GM12878 (cell line): ENCODE measurements at regions not wholly inside any gene's neighbourhood (a gene's known extent, or its start where the extent isn't known, plus 50 kb on each side); places are given as distances from the start of the nearest gene placed in this dataset.
"Not testable (repeated sequence)": the region's sequence is repeated elsewhere in the genome, so short reads cannot be mapped to it uniquely, and the experiment has no call there.

Experiments
- ATAC-seq: fragments of 200-7000 bp; cut with Tn5 transposase; 3 replicates; pipeline ENCODE4 v1.9.1; 2020; ENCODE audit warnings: mild to moderate bottlenecking, moderate library complexity
- BruUV-seq: library from RNA; stranded (reverse); fragments of 400-500 nt; replicated peaks from 2 replicates; lab custom pipeline; 2021; lab: Mats Ljungman, UMichigan
- CTCF ChIA-PET: fragments of 300-600 bp; sonication (Branson Sonifier 250); formaldehyde crosslinking; extraction: SDS; loops from one replicate; lab custom pipeline; 2021; ENCODE audit warnings: inconsistent platforms; lab: Yijun Ruan, JAX
- POLR2A ChIA-PET: fragments of 350-600 bp; formaldehyde crosslinking; extraction: SDS; loops from one replicate; lab custom pipeline; 2021; ENCODE audit warnings: inconsistent platforms; lab: Charles Lee
- RAD21 ChIA-PET: fragments of 300-600 bp; sonication (Branson Sonifier 250); formaldehyde crosslinking; loops from one replicate; lab custom pipeline; 2023; ENCODE audit warnings: antibody characterized with exemption; ENCODE audit not compliant: unreplicated experiment; lab: Charles Lee
- SMC1A ChIA-PET: fragments of 300-600 bp; sonication (Branson Sonifier 250); formaldehyde crosslinking; loops from one replicate; lab custom pipeline; 2023; ENCODE audit not compliant: unreplicated experiment, uncharacterized antibody; lab: Charles Lee
- DNase-seq: peaks from one replicate; pipeline ENCODE4 v3.0.0-alpha.2; 2011; ENCODE audit warnings: low read depth, low spot score
- FAIRE-seq: peaks from 3 replicates; lab custom pipeline; 2011; peaks lifted over from hg19 to GRCh38; lab: Jason Lieb, UNC
- H2AFZ ChIP-seq: 2 replicates; pipeline ENCODE4 v1.6.0; 2011; ENCODE audit warnings: low read depth, low read length, control low read depth; ENCODE audit not compliant: control insufficient read depth
- H3K27ac ChIP-seq: 2 replicates; pipeline ENCODE4 v1.5.1; 2011; ENCODE audit warnings: control low read depth; ENCODE audit not compliant: control insufficient read depth, insufficient read depth
- H3K27me3 ChIP-seq, 2 experiments: replicated peaks in 1 of 2; 2 replicates each; pipeline versions ENCODE4 v1.6.0 to v1.6.1; 2011; ENCODE audit warnings: low read length in 1 of 2; ENCODE audit not compliant: control insufficient read depth in 2 of 2, insufficient read depth in 2 of 2
- H3K36me3 ChIP-seq, 2 experiments: 2 replicates each; pipeline ENCODE4 v1.5.1; 2011; ENCODE audit warnings: low read length in 1 of 2; ENCODE audit not compliant: control insufficient read depth in 2 of 2, insufficient read depth in 2 of 2
- H3K4me1 ChIP-seq: 2 replicates; pipeline ENCODE4 v1.6.1; 2011; ENCODE audit warnings: mild to moderate bottlenecking, low read length, moderate library complexity, mixed read lengths; ENCODE audit not compliant: control insufficient read depth, insufficient read depth
- H3K4me2 ChIP-seq: 2 replicates; pipeline ENCODE4 v1.6.0; 2011; ENCODE audit warnings: control low read depth; ENCODE audit not compliant: control insufficient read depth, insufficient read depth
- H3K4me3 ChIP-seq: fragments of 200-600 bp; sonication (generic); 2 replicates; pipeline ENCODE4 v1.5.1; 2016
- H3K79me2 ChIP-seq: 2 replicates; pipeline ENCODE4 v1.6.0; 2011; ENCODE audit warnings: low read length; ENCODE audit not compliant: control insufficient read depth, insufficient read depth
- H3K9ac ChIP-seq: 2 replicates; pipeline ENCODE4 v1.8.0; 2011; ENCODE audit warnings: low read length, control low read depth, mixed read lengths; ENCODE audit not compliant: control insufficient read depth, insufficient read depth
- H3K9me3 ChIP-seq: replicated peaks from 3 replicates; pipeline ENCODE4 v1.5.1; 2011; ENCODE audit warnings: mild to moderate bottlenecking, low read length; ENCODE audit not compliant: control insufficient read depth, insufficient read depth
- H4K20me1 ChIP-seq: 2 replicates; pipeline ENCODE4 v1.6.0; 2011; ENCODE audit not compliant: control insufficient read depth, insufficient read depth
- BMI1 ChIP-seq: fragments of 450-650 bp; IDR thresholded peaks from 2 replicates; pipeline ENCODE4 v1.6.1; 2016; ENCODE audit warnings: mild to moderate bottlenecking, moderate library complexity, borderline replicate concordance
- POU2F2 ChIP-seq: IDR thresholded peaks from 3 replicates; pipeline ENCODE4 v1.6.1; 2011; ENCODE audit warnings: low read depth, mild to moderate bottlenecking, low read length, borderline replicate concordance
- SREBF1 ChIP-seq: IDR thresholded peaks from 2 replicates; pipeline ENCODE4 v1.6.1; 2012; ENCODE audit warnings: mild to moderate bottlenecking, low read length
- SRF ChIP-seq, 2 experiments: IDR thresholded peaks; 2 replicates each; pipeline ENCODE4 v1.6.1; 2011; ENCODE audit warnings: low read depth in 2 of 2, low read length in 2 of 2, mild to moderate bottlenecking in 1 of 2, moderate library complexity in 1 of 2
- WGBS: methylation state at CpG from one replicate; pipeline ENCODE4 v1.1.6; 2016; ENCODE audit warnings: low lambda C conversion rate; ENCODE audit not compliant: insufficient replicate concordance, insufficient coverage; ENCODE audit errors: missing lambda C conversion rate; 5-methylcytosine and 5-hydroxymethylcytosine counted together
- in situ Hi-C: fragments of 300-500 bp; cut with MboI; formaldehyde crosslinking; loops from 9 replicates; pipeline ENCODE4 v1.14.3; 2018; ENCODE audit warnings: mixed read lengths
- intact Hi-C: fragments of 100-400 bp; cut with micrococcal nuclease; formaldehyde crosslinking; loops from one replicate; pipeline ENCODE4 v1.14.2; 2022; ENCODE audit not compliant: unreplicated experiment
- TF ChIP-seq, protein P1 (sequence below): fragments of 450-650 bp; IDR thresholded peaks from 2 replicates; pipeline ENCODE4 v1.6.1; 2017; ENCODE audit warnings: borderline replicate concordance
- TF ChIP-seq, protein P2 (sequence below): IDR thresholded peaks from 2 replicates; pipeline ENCODE4 v1.6.1; 2011; ENCODE audit warnings: borderline replicate concordance, low read depth, mild to moderate bottlenecking, moderate library complexity, mixed read lengths, low read length; ENCODE audit not compliant: insufficient read depth; ENCODE audit errors: extremely low read length
- TF ChIP-seq, protein P3 (sequence below): IDR thresholded peaks from 2 replicates; pipeline ENCODE4 v1.6.1; 2012; ENCODE audit warnings: low read depth, low read length, improper control_type of control experiment

DNA sequence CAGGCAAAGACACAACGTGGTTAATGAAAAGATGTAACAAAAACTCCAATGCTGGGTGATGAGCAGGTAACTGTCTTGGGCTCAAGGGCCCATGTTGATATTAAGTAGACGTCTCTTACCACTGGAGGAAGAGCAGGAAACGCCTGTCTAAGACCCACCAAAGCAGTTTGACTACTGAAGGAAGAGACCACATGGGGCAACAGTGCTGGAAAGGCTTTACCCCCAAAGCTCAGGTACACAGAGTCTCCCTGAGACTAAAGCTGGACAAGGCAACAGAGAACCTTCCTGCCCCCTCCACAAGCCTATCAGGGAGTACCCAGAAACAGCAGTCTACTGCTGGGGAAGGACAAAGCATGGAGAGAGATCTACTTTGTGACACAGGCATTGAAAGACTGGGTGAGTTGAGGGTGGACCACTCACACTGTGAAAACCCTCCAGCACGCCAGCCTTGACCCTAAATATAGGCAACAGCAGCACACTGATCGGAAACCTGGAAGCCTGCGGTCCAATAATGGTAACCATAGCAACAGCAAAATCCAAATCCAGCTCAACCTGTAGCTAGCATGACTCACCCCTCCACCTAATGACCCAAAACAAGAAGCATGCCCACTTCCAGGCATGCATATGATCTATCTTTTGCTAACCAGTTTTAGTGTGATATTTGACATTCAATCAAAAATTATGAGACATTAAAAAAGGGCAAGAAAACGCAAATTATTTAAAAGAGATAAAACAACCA lies 270.5 kb upstream of the SDK2 start:
- Histone ChIP-seq H2AFZ (no peak overlapping the region), H3K4me2 (no peak overlapping the region), H3K4me3 (no peak overlapping the region), H3K4me1 (no peaks in the 10 kb centered on the region), H3K9ac (no peak overlapping the region), H3K9me3 (no peaks in the 10 kb centered on the region; the same call in 2 of the 3 replicates), H3K36me3 (no peaks in the 10 kb centered on the region), H3K27me3 (peaks cover 0 to 1% of the 10 kb centered on the region in 2 experiments; a peak in 1 of 4 replicates), H3K27ac (no peak overlapping the region), H3K79me2 (no peaks in the 10 kb centered on the region), H4K20me1 (no peaks in the 10 kb centered on the region; the same call in 1 of the 2 replicates)
- FAIRE-seq (no peak), ATAC-seq (no peak), DNase-seq (no peak)
- 4% methylated on average over 7 of the region's 7 CpGs for WGBS
- intact Hi-C loops (no loop called here), in situ Hi-C loops (no loop called here)
- ChIA-PET RAD21 (no interaction called here), SMC1A (no interaction called here), CTCF (no interaction called here), POLR2A (no interaction called here)
- no TSS peak for BruUV-seq
- TF ChIP-seq POU2F2 (no peak), BMI1 (no peak), SRF (IDR thresholded peaks at IDR 0.05; ENCODE audit: low read depth in 2 of 2, low read length in 2 of 2) (no peak), SREBF1 (no peak)
- TF ChIP-seq, protein P1, sequence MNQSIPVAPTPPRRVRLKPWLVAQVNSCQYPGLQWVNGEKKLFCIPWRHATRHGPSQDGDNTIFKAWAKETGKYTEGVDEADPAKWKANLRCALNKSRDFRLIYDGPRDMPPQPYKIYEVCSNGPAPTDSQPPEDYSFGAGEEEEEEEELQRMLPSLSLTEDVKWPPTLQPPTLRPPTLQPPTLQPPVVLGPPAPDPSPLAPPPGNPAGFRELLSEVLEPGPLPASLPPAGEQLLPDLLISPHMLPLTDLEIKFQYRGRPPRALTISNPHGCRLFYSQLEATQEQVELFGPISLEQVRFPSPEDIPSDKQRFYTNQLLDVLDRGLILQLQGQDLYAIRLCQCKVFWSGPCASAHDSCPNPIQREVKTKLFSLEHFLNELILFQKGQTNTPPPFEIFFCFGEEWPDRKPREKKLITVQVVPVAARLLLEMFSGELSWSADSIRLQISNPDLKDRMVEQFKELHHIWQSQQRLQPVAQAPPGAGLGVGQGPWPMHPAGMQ, result no peak
- TF ChIP-seq, protein P2, sequence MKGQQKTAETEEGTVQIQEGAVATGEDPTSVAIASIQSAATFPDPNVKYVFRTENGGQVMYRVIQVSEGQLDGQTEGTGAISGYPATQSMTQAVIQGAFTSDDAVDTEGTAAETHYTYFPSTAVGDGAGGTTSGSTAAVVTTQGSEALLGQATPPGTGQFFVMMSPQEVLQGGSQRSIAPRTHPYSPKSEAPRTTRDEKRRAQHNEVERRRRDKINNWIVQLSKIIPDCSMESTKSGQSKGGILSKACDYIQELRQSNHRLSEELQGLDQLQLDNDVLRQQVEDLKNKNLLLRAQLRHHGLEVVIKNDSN, result no peak
- TF ChIP-seq, protein P3, sequence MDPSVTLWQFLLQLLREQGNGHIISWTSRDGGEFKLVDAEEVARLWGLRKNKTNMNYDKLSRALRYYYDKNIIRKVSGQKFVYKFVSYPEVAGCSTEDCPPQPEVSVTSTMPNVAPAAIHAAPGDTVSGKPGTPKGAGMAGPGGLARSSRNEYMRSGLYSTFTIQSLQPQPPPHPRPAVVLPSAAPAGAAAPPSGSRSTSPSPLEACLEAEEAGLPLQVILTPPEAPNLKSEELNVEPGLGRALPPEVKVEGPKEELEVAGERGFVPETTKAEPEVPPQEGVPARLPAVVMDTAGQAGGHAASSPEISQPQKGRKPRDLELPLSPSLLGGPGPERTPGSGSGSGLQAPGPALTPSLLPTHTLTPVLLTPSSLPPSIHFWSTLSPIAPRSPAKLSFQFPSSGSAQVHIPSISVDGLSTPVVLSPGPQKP, result no peak

DNA sequence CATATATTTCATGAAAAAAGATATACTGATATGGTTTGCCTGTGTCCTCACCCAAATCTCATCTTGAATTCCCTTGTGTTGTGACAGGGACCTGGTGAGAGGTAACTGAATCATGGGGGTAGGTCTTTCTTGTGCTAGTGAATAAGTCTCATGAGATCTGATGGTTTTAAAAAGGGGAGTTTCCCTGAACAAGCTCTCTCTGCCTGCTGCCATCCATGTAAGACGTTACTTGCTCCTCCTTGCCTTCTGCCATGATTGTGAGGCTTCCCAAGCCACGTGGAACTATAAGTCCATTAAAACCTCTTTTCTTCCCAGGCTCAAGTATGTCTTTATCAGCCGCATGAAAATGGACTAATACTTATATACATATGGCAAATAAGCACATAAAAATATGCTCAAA lies 274.8 kb upstream of the SDK2 start:
- H3K4me1 ChIP-seq, H3K79me2 ChIP-seq, H3K4me2 ChIP-seq, DNase-seq, H3K4me3 ChIP-seq, CTCF ChIA-PET, SMC1A ChIA-PET, H3K9ac ChIP-seq, BruUV-seq, RAD21 ChIA-PET, H3K27me3 ChIP-seq, H3K36me3 ChIP-seq, ATAC-seq, H3K27ac ChIP-seq, POLR2A ChIA-PET, in situ Hi-C loops, H4K20me1 ChIP-seq, H3K9me3 ChIP-seq, FAIRE-seq, H2AFZ ChIP-seq, intact Hi-C loops: not testable (repeated sequence)
- WGBS, result 13% methylated on average over 3 of the region's 3 CpGs
